ENCODE measurements at regions not wholly inside any gene's neighbourhood (a gene's known extent, or its start where the extent isn't known, plus 50 kb on each side); places are given as distances from the start of the nearest gene placed in this dataset.

- no peak for ATAC-seq (ENCODE audit: low read depth in 2 of 2)
- Mint-ChIP-seq H3K36me3 (peaks cover 0 to 9% of the 10 kb centered on the region in 2 donors), H3K27ac (no peak overlapping the region), H3K4me3 (no peak overlapping the region), H3K9me3 (peaks cover 12 to 31% (median 16%) of the 10 kb centered on the region in 7 donors), H3K27me3 (no peaks in the 10 kb centered on the region), H3K4me1 (no peaks in the 10 kb centered on the region)
- no peak for DNase-seq
Measured at GRCh38 chr12:61667676-61668075, 592.5 kb upstream of the USP15 start.

GRCh38 chr12:61676520-61676919 is 583.7 kb upstream of the USP15 start:
- DNase-seq (no peak), ATAC-seq (ENCODE audit: low read depth in 2 of 2) (no peak)
- H3K36me3 Mint-ChIP-seq = peaks cover 0 to 4% of the 10 kb centered on the region in 2 donors
- no peaks in the 10 kb centered on the region for H3K4me1 Mint-ChIP-seq
- no peak overlapping the region for H3K4me3 Mint-ChIP-seq
- no peaks in the 10 kb centered on the region for H3K27me3 Mint-ChIP-seq
- H3K27ac Mint-ChIP-seq = no peak overlapping the region
- H3K9me3 Mint-ChIP-seq = peaks cover 2 to 11% (median 4%) of the 10 kb centered on the region in 7 donors

DNA sequence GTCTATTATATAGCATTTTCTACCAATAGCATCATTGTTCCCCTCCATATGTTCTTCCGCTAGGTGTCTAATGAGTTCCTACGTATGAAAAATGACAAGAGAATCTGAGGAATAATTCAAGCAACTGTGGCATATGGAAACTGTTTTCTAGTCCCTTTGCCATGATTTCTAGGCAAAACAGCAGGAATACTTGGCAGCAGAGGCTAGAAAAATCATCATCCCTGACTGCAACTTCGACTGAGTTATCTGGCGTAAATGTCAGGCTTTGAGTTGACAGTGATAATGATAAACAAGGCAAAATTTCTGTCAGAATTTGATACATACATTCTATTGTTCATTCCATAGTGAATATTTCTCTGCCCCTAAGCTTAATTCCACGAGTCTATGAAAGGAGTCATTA is 572.8 kb upstream of the USP15 start:
- H3K27me3 Mint-ChIP-seq = no peaks in the 10 kb centered on the region
- DNase-seq (no peak), ATAC-seq (ENCODE audit: low read depth in 2 of 2) (no peak)
- H3K36me3 Mint-ChIP-seq = no peaks in the 10 kb centered on the region
- H3K4me1 Mint-ChIP-seq = no peaks in the 10 kb centered on the region
- H3K9me3 Mint-ChIP-seq = peaks cover 0 to 9% (median 3%) of the 10 kb centered on the region in 7 donors
- H3K4me3 Mint-ChIP-seq = no peak overlapping the region
- no peak overlapping the region for H3K27ac Mint-ChIP-seq

GRCh38 chr12:61694214-61694613 is 566.0 kb upstream of the USP15 start:
- Mint-ChIP-seq H3K27me3 (no peaks in the 10 kb centered on the region), H3K4me1 (no peaks in the 10 kb centered on the region), H3K36me3 (no peaks in the 10 kb centered on the region), H3K27ac (no peak overlapping the region), H3K9me3 (peaks cover 5 to 28% (median 21%) of the 10 kb centered on the region in 7 donors), H3K4me3 (no peak overlapping the region)
- ATAC-seq (ENCODE audit: low read depth in 2 of 2) = no peak
- no peak for DNase-seq

- Mint-ChIP-seq H3K27me3 (no peaks in the 10 kb centered on the region), H3K36me3 (no peaks in the 10 kb centered on the region), H3K27ac (no peak overlapping the region), H3K4me3 (peak overlapping the region in 1 of 8 donors; percentile 61), H3K9me3 (peaks cover 0 to 20% (median 11%) of the 10 kb centered on the region in 7 donors), H3K4me1 (no peaks in the 10 kb centered on the region)
- DNase-seq (no peak), ATAC-seq (ENCODE audit: low read depth in 2 of 2) (no peak)
Measured at GRCh38 chr12:61701471-61701870, 558.7 kb upstream of the USP15 start.

GRCh38 chr12:61706783-61707182 is 553.4 kb upstream of the USP15 start:
- Mint-ChIP-seq H3K4me1 (no peaks in the 10 kb centered on the region), H3K36me3 (no peaks in the 10 kb centered on the region), H3K9me3 (peaks cover 0 to 3% (median 0%) of the 10 kb centered on the region in 7 donors), H3K4me3 (no peak overlapping the region), H3K27ac (no peak overlapping the region), H3K27me3 (no peaks in the 10 kb centered on the region)
- DNase-seq (no peak), ATAC-seq (ENCODE audit: low read depth in 2 of 2) (no peak)

- Mint-ChIP-seq H3K36me3 (no peaks in the 10 kb centered on the region), H3K27me3 (no peaks in the 10 kb centered on the region), H3K4me3 (no peak overlapping the region), H3K27ac (no peak overlapping the region), H3K9me3 (peaks cover 0 to 4% (median 0%) of the 10 kb centered on the region in 7 donors), H3K4me1 (no peaks in the 10 kb centered on the region)
- DNase-seq = no peak
- no peak for ATAC-seq (ENCODE audit: low read depth in 2 of 2)
Measured at GRCh38 chr12:61713121-61713520, 547.1 kb upstream of the USP15 start.

GRCh38 chr12:61717986-61718385 is 542.2 kb upstream of the USP15 start:
- DNase-seq = no peak
- peaks cover 0 to 8% (median 2%) of the 10 kb centered on the region in 7 donors for H3K9me3 Mint-ChIP-seq
- no peaks in the 10 kb centered on the region for H3K27me3 Mint-ChIP-seq
- ATAC-seq (ENCODE audit: low read depth in 2 of 2) = no peak
- H3K4me1 Mint-ChIP-seq = no peaks in the 10 kb centered on the region
- no peak overlapping the region for H3K27ac Mint-ChIP-seq
- no peak overlapping the region for H3K4me3 Mint-ChIP-seq
- no peaks in the 10 kb centered on the region for H3K36me3 Mint-ChIP-seq

GRCh38 chr12:61739925-61740324 is 520.3 kb upstream of the USP15 start:
- Mint-ChIP-seq H3K27me3 (no peaks in the 10 kb centered on the region), H3K27ac (no peak overlapping the region), H3K4me3 (no peak overlapping the region), H3K36me3 (no peaks in the 10 kb centered on the region), H3K4me1 (no peaks in the 10 kb centered on the region), H3K9me3 (peaks cover 0 to 4% (median 0%) of the 10 kb centered on the region in 7 donors)
- DNase-seq (no peak), ATAC-seq (ENCODE audit: low read depth in 2 of 2) (no peak)

DNA sequence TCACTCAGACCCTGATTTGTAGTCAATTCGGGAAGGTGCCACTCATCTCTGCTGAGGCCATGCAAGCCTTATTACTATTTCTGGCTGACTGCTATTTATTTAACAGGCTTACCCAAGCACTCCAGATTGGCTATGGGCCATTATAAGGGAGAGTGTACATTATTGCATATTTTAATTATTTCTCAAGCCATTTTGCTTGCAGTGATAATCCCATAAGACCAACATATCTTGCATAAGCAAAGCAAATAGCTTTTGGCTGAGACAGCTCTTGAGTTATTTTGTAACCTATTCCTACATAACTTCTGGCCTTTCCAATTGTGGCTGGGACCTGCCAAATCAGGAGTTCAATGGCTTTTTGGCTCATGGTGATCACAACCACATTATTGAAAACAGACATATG is 509.6 kb upstream of the USP15 start:
- no peaks in the 10 kb centered on the region for H3K27me3 Mint-ChIP-seq
- no peak overlapping the region for H3K4me3 Mint-ChIP-seq
- H3K9me3 Mint-ChIP-seq = peaks cover 0 to 3% (median 0%) of the 10 kb centered on the region in 7 donors
- H3K36me3 Mint-ChIP-seq = no peaks in the 10 kb centered on the region
- no peaks in the 10 kb centered on the region for H3K4me1 Mint-ChIP-seq
- H3K27ac Mint-ChIP-seq = no peak overlapping the region
- ATAC-seq (ENCODE audit: low read depth in 2 of 2) = no peak
- no peak for DNase-seq

DNA sequence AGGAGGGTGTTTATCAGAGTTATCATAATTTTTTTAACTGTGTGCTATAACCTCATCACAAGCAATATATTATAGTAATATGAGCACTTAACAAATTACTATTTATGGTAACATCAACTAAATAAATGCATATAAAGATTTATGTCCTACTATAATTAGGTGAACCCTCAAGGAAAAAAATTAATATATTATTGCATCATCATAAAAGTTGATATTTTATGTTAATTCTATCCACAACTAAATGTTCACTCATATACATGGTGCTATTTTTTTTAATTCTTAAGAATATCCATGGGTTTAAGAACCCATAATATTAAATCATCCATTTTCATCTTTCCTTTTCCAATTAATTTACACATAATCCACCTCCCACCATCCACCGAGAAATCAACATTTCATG is 506.0 kb upstream of the USP15 start:
- Mint-ChIP-seq H3K36me3 (no peaks in the 10 kb centered on the region), H3K4me1 (no peaks in the 10 kb centered on the region), H3K27ac (no peak overlapping the region), H3K4me3 (no peak overlapping the region), H3K27me3 (no peaks in the 10 kb centered on the region), H3K9me3 (peaks cover 0 to 3% (median 0%) of the 10 kb centered on the region in 7 donors)
- DNase-seq = no peak
- no peak for ATAC-seq (ENCODE audit: low read depth in 2 of 2)

DNA sequence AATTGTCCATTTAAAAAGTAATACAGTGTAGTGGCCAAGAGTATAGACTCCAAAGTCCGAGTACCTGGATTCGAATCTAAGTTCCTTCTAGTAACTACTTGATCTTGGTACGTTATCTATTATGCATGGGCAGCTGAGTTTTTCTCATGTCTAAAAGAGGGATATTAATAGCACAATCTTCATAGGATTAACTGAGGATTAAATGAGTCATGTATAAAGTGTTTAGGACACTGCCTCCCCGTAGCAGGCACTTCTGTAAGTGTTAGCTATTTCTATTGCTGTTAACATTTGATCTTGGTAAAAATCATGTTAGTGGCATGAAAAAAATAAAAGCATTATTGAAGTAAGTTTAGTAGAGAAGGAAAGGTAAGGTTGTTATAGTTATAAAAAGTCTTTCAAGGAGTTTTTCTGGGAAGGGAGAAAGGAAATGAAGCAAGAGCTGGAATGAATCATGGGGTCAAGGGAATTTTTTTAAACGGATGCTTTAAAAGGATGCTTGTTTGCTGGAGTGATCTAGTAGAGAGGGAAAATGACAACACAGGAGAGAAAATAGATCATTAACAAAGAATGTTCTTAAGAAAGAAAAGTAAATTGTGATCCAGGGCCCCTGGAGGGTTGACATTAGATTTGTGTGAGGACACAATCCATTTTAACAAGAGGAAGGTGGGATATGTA is 502.2 kb upstream of the USP15 start:
- no peak overlapping the region for H3K4me3 Mint-ChIP-seq
- ATAC-seq (ENCODE audit: low read depth in 2 of 2) (no peak), DNase-seq (no peak)
- H3K9me3 Mint-ChIP-seq = peaks cover 0 to 12% (median 0%) of the 10 kb centered on the region in 7 donors
- no peak overlapping the region for H3K27ac Mint-ChIP-seq
- H3K36me3 Mint-ChIP-seq = no peaks in the 10 kb centered on the region
- H3K27me3 Mint-ChIP-seq = no peaks in the 10 kb centered on the region
- H3K4me1 Mint-ChIP-seq = no peaks in the 10 kb centered on the region

DNA sequence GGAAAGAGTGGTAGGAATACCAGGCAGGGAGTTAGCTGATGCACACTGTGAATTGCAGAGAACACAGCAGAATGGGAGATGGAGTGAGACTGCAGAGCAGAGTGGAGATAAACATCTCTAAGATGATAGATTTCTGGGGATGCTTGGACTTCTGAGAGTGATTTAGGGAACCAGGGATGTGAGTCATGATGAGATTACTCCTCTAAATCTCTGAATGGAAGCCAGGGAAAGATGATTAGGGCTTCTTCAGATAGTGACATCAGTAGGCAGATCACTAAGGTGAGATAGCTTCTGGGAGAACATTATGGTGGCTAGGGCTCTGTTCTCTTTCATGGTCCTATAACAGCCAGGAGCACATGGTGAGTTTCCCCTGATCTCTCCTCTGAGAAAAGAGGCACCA is 501.5 kb upstream of the USP15 start:
- Mint-ChIP-seq H3K27ac (no peak overlapping the region), H3K4me3 (no peak overlapping the region), H3K27me3 (no peaks in the 10 kb centered on the region), H3K9me3 (peaks cover 0 to 12% (median 0%) of the 10 kb centered on the region in 7 donors), H3K36me3 (no peaks in the 10 kb centered on the region), H3K4me1 (no peaks in the 10 kb centered on the region)
- DNase-seq (no peak), ATAC-seq (ENCODE audit: low read depth in 2 of 2) (no peak)

DNA sequence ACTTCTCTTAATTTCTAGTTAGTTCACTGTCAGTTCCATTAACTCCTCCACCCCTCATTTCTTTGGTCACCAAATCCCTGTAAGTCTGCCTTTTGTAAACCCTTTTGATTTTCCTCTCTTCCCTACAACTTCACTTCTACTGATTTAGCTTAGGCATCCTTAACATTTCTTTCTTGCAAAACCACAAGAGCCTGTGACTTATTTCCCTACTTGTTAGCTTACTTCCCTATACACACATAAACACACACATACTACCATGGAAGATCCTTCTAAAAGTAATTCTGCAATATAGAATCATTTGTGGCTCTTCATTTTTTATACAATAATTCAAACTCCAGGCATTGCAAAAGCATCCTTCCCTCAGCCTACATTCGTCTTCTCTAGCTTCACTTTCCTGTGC is 494.3 kb upstream of the USP15 start:
- Mint-ChIP-seq H3K4me3 (no peak overlapping the region), H3K9me3 (peaks cover 0 to 22% (median 2%) of the 10 kb centered on the region in 7 donors)
- no peak for ATAC-seq (ENCODE audit: low read depth in 2 of 2)

DNA sequence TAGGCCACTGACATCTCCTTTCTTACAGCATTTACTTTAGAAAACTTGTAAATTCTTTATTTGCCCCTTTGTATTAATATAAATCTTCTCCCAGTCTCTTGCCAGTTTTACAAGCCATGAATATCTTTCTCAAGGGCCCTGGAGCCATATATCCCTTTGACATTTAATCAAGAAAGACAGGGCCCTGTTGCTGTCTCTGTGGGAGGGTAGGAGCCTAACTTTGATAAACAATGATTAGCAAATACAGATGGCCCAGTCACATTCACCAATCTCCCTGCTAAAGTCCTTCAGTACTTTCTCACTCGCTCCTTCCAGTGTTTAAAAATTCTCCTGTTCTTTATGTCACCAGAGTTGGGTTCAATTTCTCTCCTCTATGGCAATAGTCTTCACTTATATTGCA is 479.8 kb upstream of the USP15 start:
- Mint-ChIP-seq H3K4me1 (no peaks in the 10 kb centered on the region), H3K36me3 (no peaks in the 10 kb centered on the region), H3K9me3 (peaks cover 0 to 3% (median under 1%) of the 10 kb centered on the region in 7 donors), H3K27me3 (no peaks in the 10 kb centered on the region), H3K4me3 (no peak overlapping the region), H3K27ac (no peak overlapping the region)
- DNase-seq (no peak), ATAC-seq (ENCODE audit: low read depth in 2 of 2) (no peak)

More for the DNA sequence above, 494.3 kb upstream of the USP15 start:
- H3K4me1 Mint-ChIP-seq = no peaks in the 10 kb centered on the region
- DNase-seq = no peak
- H3K27me3 Mint-ChIP-seq = no peaks in the 10 kb centered on the region
- H3K36me3 Mint-ChIP-seq = no peaks in the 10 kb centered on the region
- no peak overlapping the region for H3K27ac Mint-ChIP-seq
